22Rv1 (cell line): ENCODE measurements at regions not wholly inside any gene's neighbourhood (a gene's known extent, or its start where the extent isn't known, plus 50 kb on each side); places are given as distances from the start of the nearest gene placed in this dataset.

Experiments
- ZFX ChIP-seq: fragments of 450-650 bp; IDR thresholded peaks from 2 replicates; pipeline ENCODE4 v1.6.1; 2017; ENCODE audit warnings: antibody characterized with exemption, borderline replicate concordance
- TF ChIP-seq, protein P1 (sequence below): fragments of 450-650 bp; IDR thresholded peaks from 2 replicates; pipeline ENCODE4 v1.5.1; 2017; ENCODE audit warnings: mild to moderate bottlenecking

DNA sequence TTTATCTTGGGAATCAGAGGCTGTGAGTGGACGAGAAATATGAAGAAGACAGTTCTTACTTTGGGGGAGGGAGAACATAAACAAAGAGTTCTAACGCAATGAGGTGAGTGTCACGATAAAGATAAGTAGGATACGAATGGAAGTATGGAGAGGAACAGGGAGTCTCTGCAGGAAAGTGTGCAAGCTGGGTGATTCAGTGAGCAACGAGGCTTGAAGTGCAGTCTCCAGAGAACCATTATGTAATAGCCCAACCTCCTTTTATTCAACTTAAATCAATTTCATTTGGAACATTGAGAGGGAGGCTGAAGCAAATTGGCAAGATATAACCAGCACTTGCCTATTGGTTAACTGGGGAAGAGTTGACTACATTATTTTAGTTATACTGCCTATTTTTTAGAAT is 99.3 kb upstream of the PLD5 start:
- TF ChIP-seq, protein P1, sequence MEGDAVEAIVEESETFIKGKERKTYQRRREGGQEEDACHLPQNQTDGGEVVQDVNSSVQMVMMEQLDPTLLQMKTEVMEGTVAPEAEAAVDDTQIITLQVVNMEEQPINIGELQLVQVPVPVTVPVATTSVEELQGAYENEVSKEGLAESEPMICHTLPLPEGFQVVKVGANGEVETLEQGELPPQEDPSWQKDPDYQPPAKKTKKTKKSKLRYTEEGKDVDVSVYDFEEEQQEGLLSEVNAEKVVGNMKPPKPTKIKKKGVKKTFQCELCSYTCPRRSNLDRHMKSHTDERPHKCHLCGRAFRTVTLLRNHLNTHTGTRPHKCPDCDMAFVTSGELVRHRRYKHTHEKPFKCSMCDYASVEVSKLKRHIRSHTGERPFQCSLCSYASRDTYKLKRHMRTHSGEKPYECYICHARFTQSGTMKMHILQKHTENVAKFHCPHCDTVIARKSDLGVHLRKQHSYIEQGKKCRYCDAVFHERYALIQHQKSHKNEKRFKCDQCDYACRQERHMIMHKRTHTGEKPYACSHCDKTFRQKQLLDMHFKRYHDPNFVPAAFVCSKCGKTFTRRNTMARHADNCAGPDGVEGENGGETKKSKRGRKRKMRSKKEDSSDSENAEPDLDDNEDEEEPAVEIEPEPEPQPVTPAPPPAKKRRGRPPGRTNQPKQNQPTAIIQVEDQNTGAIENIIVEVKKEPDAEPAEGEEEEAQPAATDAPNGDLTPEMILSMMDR: no peak
- no peak for TF ChIP-seq ZFX
